ENCODE measurements at regions not wholly inside any gene's neighbourhood (a gene's known extent, or its start where the extent isn't known, plus 50 kb on each side); places are given as distances from the start of the nearest gene placed in this dataset.

GRCh38 chr12:113634982-113635381 is 163.3 kb upstream of the LHX5 start:
- no peak for TF ChIP-seq CTCF (IDR thresholded peaks at IDR 0.05; ENCODE audit: low read length)
- TF ChIP-seq EZH2 (IDR thresholded peaks at IDR 0.05; ENCODE audit: borderline replicate concordance, low read length): no peak
